Transverse colon (tissue), 3 donors: ENCODE measurements at regions not wholly inside any gene's neighbourhood (a gene's known extent, or its start where the extent isn't known, plus 50 kb on each side); places are given as distances from the start of the nearest gene placed in this dataset.

ENCODE experiments used
- CTCF ChIP-seq, 5 experiments: fragments of 200-600 bp in 3 of 5; fragments of 450-650 bp in 2 of 5; sonication (generic) in 3 of 5; IDR thresholded peaks; 1 replicate in 2 of 5; 2 replicates in 3 of 5; pipeline ENCODE4 v1.5.1; 2016 to 2017; ENCODE audit warnings: antibody characterized with exemption in 5 of 5, inconsistent platforms in 3 of 5, mild to moderate bottlenecking in 2 of 5, moderate library complexity in 1 of 5
- EP300 ChIP-seq: sonication (generic); formaldehyde crosslinking; IDR thresholded peaks from one replicate; pipeline ENCODE4 v1.6.1; 2017; ENCODE audit warnings: antibody characterized with exemption, low read depth
- POLR2A ChIP-seq: fragments of 450-650 bp; IDR thresholded peaks from one replicate; pipeline ENCODE4 v1.6.1; 2016; ENCODE audit warnings: antibody characterized with exemption, mild to moderate bottlenecking, moderate library complexity

GRCh38 chr1:212188599-212189351, 96.4 kb upstream of the PPP2R5A start:
- TF ChIP-seq CTCF (IDR thresholded peaks at IDR 0.05) (no peak), POLR2A (no peak), EP300 (no peak)
